ENCODE measurements at regions not wholly inside any gene's neighbourhood (a gene's known extent, or its start where the extent isn't known, plus 50 kb on each side); places are given as distances from the start of the nearest gene placed in this dataset.
A peak's percentile ranks its signal among the peaks of the same experiment; 100 is the strongest.
"Not testable (repeated sequence)": the region's sequence is repeated elsewhere in the genome, so short reads cannot be mapped to it uniquely, and the experiment has no call there.

DNA sequence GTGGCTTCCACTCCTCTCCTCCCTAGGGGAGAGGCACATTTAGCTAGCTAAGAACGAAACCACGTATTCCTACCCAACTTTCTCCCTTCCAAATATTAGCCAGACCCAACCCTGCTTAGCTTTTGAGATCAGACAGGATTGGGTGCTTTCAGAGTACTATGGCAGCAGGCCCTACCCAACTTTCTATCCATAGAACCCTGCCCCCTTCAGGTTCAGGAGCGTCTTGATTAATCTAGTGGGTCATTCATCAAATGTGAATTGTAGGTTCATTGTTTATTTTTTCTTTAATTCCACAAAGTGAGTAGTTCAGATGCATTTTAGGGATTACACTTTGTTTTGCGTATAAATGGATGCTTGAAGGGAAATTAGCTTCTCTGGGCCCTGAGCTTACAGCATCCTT is 188.3 kb downstream of the MIB1 start:
- no peak for DNase-seq

DNA sequence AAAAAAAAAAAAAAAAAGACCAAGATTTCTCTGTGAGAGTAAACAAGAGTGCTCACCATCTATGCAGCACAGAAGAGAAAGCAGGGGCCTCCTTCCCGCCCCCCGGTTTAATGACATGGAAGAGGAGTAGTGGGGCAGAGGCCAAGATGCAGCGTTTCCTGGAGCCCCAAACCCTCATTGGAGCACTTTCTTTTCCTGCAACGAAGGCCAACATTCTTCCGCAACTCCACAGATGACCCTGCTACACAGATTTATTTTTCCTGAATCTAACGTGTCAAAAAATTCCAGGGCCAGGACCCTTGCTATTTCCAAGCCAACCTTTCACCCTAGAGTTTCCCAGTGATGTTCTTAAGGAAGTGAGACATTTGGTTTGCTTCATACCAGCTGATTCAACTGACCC is 189.6 kb downstream of the MIB1 start:
- DNase-seq = no peak

DNA sequence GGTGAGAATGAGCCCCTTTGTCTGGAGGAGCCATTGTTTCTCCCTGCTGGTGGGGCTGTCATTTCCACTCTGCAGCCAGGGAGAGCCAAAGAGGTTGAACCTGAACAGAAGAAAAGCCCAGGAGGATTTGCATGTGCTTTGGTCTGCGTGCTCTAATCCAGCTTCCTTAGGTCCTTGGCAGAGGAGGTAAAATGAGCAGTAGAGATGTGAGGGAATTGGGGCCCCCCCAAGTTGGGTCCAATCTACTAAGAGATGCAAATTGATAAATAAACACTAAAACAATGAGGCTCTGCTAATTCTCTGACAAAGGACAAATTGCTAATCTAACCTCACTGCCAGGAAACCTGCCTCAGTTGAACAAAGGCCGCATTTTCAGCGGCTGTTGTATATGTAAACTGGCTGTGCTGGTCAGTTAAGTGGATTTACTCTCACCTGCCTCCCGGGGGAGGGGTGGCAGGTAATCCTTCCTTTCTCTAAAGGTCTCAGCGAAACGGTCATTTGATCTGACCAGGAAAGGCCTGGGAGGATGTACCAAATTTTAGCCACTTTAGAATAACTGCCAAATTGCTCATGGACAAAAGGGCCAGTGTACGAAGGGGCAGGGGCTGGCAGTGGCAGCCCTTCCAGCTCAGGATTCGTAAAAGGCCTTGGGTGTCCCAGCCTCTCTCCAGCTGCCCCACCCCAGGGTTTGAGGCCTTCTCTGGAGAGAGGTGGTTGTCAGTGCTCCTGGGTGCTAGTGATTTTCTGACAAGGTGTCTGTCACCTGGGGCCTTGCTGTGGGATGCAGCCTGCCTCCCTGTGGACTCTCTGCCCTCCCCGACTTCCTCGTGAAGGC is 193.6 kb downstream of the MIB1 start:
- peak; percentile 89 for DNase-seq

GRCh38 chr18:21934766-21935015 is 194.1 kb downstream of the MIB1 start:
- DNase-seq = no peak

- no peak for DNase-seq
These were observed 202.9 kb downstream of the MIB1 start for GRCh38 chr18:21943456-21943855.

- no peak for DNase-seq
These were observed 208.9 kb downstream of the MIB1 start for GRCh38 chr18:21949326-21950015.

- peak; percentile 75 for DNase-seq
These were observed 213.4 kb upstream of the GATA6 start for GRCh38 chr18:21955757-21956652.

- no peak for DNase-seq
These were observed 211.1 kb upstream of the GATA6 start for GRCh38 chr18:21958263-21958662.

DNA sequence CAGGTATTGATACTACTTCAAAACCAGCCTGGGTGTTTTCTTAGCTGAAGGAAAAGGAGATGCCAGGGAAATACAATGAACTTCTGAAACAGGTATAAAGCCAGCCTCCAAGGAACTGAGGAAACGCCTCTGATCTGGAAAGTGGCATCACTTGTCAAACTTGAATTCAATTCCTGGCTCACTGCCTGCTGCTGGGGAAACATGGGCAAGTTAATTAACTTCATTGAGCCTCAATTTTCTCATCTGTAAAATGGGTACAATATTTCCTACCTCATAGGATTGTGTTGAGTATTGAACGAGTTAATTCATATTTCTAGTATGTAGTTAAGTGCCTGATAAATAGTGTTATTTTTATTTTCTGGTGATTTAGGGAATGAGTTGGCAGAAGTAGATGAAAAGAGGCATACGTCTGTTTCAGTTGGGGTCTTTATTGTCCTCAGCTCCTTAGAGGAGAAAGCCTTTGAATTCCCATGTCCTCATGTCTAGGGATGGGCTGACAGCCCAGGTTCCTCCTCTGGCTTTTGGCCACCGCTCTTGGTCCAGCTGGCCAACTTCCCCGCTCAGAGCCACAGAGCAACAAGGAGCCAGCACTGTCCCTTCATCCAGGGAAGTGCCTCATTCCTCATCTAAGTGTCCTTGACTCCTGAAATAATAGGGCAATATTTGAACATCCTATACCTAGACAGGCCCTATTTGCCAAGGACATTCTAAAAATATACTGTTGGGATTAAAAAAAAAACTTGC is 210.5 kb upstream of the GATA6 start:
- DNase-seq = no peak

- no peak for DNase-seq
These were observed 209.2 kb upstream of the GATA6 start for GRCh38 chr18:21960189-21960588.

DNA sequence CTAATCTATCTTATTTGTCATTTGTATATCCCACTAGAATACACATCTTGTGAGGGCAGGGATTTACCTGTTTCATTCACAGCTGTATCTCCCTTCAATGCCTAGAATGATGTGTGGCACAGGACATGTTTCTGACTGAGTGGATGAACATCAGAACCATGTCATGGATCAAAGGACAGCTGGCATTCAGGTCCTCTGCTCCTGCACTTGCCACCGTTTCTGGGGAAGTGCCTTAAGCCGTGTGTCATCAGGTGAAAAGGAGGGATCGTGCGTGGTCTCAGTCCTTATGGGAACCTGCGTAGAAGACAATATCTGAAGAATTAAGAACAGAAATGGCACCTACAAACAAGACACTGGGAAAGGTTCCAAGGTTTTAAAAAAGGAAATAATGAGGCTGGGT is 206.1 kb upstream of the GATA6 start:
- no peak for DNase-seq

- DNase-seq = no peak
These were observed 201.1 kb upstream of the GATA6 start for GRCh38 chr18:21968338-21968737.

- DNase-seq = no peak
These were observed 197.1 kb upstream of the GATA6 start for GRCh38 chr18:21972281-21972680.

- not testable (repeated sequence) for DNase-seq
These were observed 193.4 kb upstream of the GATA6 start for GRCh38 chr18:21975954-21976353.

GRCh38 chr18:21978546-21979170 is 190.7 kb upstream of the GATA6 start:
- DNase-seq = no peak

DNA sequence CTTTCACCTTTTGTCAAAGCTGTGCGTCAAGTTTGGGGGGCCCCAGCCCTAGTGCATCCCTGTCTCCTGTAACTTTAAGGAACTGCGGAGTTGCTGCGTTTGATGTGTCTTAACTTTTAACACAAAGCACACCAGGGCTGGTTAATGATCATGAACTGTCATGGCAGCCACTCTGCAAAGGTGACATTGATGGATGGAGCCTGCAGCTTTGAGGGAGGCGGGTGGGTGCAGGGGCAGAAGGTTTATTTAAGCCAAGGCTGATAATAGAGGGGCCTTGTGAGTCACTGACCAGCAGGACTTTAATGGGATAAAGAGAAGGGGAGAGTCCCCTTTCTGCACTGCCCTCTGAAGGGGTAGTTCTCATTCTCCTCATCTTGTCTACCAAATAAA is 190.2 kb upstream of the GATA6 start:
- peak; percentile 34 for DNase-seq

- DNase-seq = no peak
These were observed 189.6 kb upstream of the GATA6 start for GRCh38 chr18:21979759-21980158.

- DNase-seq = no peak
These were observed 188.6 kb upstream of the GATA6 start for GRCh38 chr18:21980744-21981143.

- DNase-seq = not testable (repeated sequence)
These were observed 187.9 kb upstream of the GATA6 start for GRCh38 chr18:21981489-21981888.

GRCh38 chr18:21991081-21991534 is 178.3 kb upstream of the GATA6 start:
- DNase-seq = peak; percentile 53

DNA sequence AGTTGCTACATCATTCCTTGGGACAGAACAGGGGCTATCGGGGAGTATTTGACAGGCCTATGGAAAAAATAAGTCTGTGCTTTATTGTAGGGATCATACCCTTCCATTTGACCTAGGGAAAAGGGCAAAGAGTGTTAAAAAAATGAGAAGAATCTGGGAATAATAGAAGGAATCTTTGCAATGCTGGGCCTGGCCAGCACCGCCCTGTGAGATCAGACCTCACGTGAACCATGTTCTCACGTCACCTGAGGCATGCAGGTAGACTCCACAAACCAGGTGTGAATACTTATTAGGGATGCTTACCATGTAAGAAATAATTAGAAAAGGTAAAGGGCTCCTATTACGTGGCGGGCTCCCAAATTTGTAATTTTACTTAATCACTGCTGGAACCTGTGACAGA is 177.5 kb upstream of the GATA6 start:
- no peak for DNase-seq

DNA sequence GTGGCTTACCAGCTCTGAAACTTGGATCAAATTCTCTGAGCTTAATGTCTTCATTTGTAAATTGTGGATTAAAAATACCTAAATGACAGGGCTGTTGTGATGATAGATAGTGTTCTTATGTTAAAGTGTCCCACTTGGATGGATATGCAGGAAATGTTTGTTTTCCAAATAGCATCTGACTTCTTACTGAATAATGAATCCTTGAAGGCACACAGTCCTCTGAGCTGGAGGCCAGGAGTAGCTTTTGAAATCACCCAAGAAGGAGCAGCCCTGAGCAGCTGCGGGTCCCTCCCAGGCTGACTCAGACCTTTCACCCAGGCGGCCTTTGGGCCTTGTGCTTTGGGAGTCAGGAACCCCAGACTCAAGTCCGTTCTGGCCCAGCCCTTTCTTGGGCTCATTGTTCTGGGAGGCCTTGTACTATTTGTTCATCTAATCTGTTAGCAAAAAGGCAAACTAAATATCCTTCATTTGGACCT is 173.0 kb upstream of the GATA6 start:
- DNase-seq = no peak

Measured in NCI-H146 (cell line).